ENCODE measurements at regions not wholly inside any gene's neighbourhood (a gene's known extent, or its start where the extent isn't known, plus 50 kb on each side); places are given as distances from the start of the nearest gene placed in this dataset.
"Not testable (repeated sequence)": the region's sequence is repeated elsewhere in the genome, so short reads cannot be mapped to it uniquely, and the experiment has no call there.

GRCh38 chr3:189375532-189375931 is 203.8 kb downstream of the TPRG1 start:
- no peak for DNase-seq

GRCh38 chr3:189383630-189384029 is 211.9 kb downstream of the TPRG1 start:
- DNase-seq, result no peak

- DNase-seq, result not testable (repeated sequence)
Measured at GRCh38 chr3:189385880-189386279, 214.1 kb downstream of the TPRG1 start.

GRCh38 chr3:189386739-189387138 is 215.0 kb downstream of the TPRG1 start:
- DNase-seq, result no peak

- no peak for DNase-seq
Measured at GRCh38 chr3:189389346-189389745, 217.6 kb downstream of the TPRG1 start.

GRCh38 chr3:189393598-189393997 is 221.8 kb downstream of the TPRG1 start:
- DNase-seq, result no peak

GRCh38 chr3:189394599-189395121 is 222.9 kb downstream of the TPRG1 start:
- no peak for DNase-seq

- no peak for DNase-seq
Measured at GRCh38 chr3:189395825-189396224, 224.1 kb downstream of the TPRG1 start.

GRCh38 chr3:189398656-189399055 is 226.9 kb downstream of the TPRG1 start:
- no peak for DNase-seq

GRCh38 chr3:189401196-189401595 is 229.4 kb downstream of the TPRG1 start:
- DNase-seq, result no peak

GRCh38 chr3:189403194-189403593 is 228.0 kb upstream of the TP63 start:
- DNase-seq, result no peak

GRCh38 chr3:189404024-189404423 is 227.2 kb upstream of the TP63 start:
- no peak for DNase-seq

GRCh38 chr3:189404797-189405484 is 226.2 kb upstream of the TP63 start:
- no peak for DNase-seq

GRCh38 chr3:189406148-189406547 is 225.0 kb upstream of the TP63 start:
- DNase-seq, result no peak

- no peak for DNase-seq
Measured at GRCh38 chr3:189410522-189410921, 220.7 kb upstream of the TP63 start.

GRCh38 chr3:189419038-189419437 is 212.2 kb upstream of the TP63 start:
- DNase-seq, result no peak

- no peak for DNase-seq
Measured at GRCh38 chr3:189419683-189420082, 211.5 kb upstream of the TP63 start.

GRCh38 chr3:189424922-189425321 is 206.3 kb upstream of the TP63 start:
- no peak for DNase-seq

- no peak for DNase-seq
Measured at GRCh38 chr3:189429019-189429418, 202.2 kb upstream of the TP63 start.

GRCh38 chr3:189430166-189430565 is 201.0 kb upstream of the TP63 start:
- DNase-seq, result no peak

- not testable (repeated sequence) for DNase-seq
Measured at GRCh38 chr3:189442257-189442656, 188.9 kb upstream of the TP63 start.

GRCh38 chr3:189446959-189447560 is 184.1 kb upstream of the TP63 start:
- no peak for DNase-seq

GRCh38 chr3:189449084-189449483 is 182.1 kb upstream of the TP63 start:
- no peak for DNase-seq

- DNase-seq, result no peak
Measured at GRCh38 chr3:189455009-189455408, 176.2 kb upstream of the TP63 start.

Data from midbrain (tissue), 1 donor.